H1 (cell line): ENCODE measurements at regions not wholly inside any gene's neighbourhood (a gene's known extent, or its start where the extent isn't known, plus 50 kb on each side); places are given as distances from the start of the nearest gene placed in this dataset.

Experiments
- CBX8 ChIP-seq: fragments of 300-800, 300-1000 bp; sonication (generic); IDR thresholded peaks from 2 replicates; pipeline ENCODE4 v1.7.1; 2016; ENCODE audit warnings: low read depth, low read length, borderline replicate concordance
- CREB1 ChIP-seq: IDR thresholded peaks from 2 replicates; pipeline ENCODE4 v1.6.1; 2012; ENCODE audit warnings: inconsistent platforms
- EP300 ChIP-seq, 2 experiments: IDR thresholded peaks; 1 replicate in 1 of 2; 2 replicates in 1 of 2; pipeline ENCODE4 v1.6.1; 2011 to 2012; ENCODE audit warnings: low read depth in 2 of 2, low read length in 2 of 2, mild to moderate bottlenecking in 2 of 2, borderline replicate concordance in 1 of 2, inconsistent platforms in 1 of 2, moderate library complexity in 1 of 2
- GABPA ChIP-seq: IDR thresholded peaks from 2 replicates; pipeline ENCODE4 v1.6.1; 2011; ENCODE audit warnings: mild to moderate bottlenecking, low read length, moderate library complexity, borderline replicate concordance; ENCODE audit not compliant: insufficient read depth
- GTF2F1 ChIP-seq: IDR thresholded peaks from 2 replicates; pipeline ENCODE4 v1.6.1; 2012; ENCODE audit warnings: low read depth, low read length, improper control_type of control experiment, borderline replicate concordance
- JUND ChIP-seq: IDR thresholded peaks from 2 replicates; pipeline ENCODE4 v1.6.1; 2011; ENCODE audit warnings: mild to moderate bottlenecking, improper control_type of control experiment, low read length
- POLR2A ChIP-seq, 2 experiments: IDR thresholded peaks; 1 replicate in 1 of 2; 2 replicates in 1 of 2; pipeline ENCODE4 v1.6.1; 2011; ENCODE audit warnings: low read depth in 2 of 2, low read length in 2 of 2, mild to moderate bottlenecking in 2 of 2; ENCODE audit errors: control extremely low read depth in 1 of 2
- SIX5 ChIP-seq: IDR thresholded peaks from 2 replicates; pipeline ENCODE4 v1.6.1; 2011; ENCODE audit warnings: mild to moderate bottlenecking, low read depth, low read length
- TAF1 ChIP-seq: IDR thresholded peaks from 2 replicates; pipeline ENCODE4 v1.6.1; 2011; ENCODE audit warnings: mild to moderate bottlenecking, low read depth, low read length
- TF ChIP-seq, protein P1 (sequence below), 3 experiments: IDR thresholded peaks; 1 replicate in 2 of 3; 2 replicates in 1 of 3; pipeline versions ENCODE4 v1.5.1 to v1.6.1; 2011; ENCODE audit warnings: low read length in 3 of 3, mild to moderate bottlenecking in 3 of 3, inconsistent platforms in 2 of 3, low read depth in 1 of 3, moderate library complexity in 1 of 3; ENCODE audit not compliant: insufficient read depth in 1 of 3; ENCODE audit errors: control extremely low read depth in 1 of 3

- TF ChIP-seq, protein P1, sequence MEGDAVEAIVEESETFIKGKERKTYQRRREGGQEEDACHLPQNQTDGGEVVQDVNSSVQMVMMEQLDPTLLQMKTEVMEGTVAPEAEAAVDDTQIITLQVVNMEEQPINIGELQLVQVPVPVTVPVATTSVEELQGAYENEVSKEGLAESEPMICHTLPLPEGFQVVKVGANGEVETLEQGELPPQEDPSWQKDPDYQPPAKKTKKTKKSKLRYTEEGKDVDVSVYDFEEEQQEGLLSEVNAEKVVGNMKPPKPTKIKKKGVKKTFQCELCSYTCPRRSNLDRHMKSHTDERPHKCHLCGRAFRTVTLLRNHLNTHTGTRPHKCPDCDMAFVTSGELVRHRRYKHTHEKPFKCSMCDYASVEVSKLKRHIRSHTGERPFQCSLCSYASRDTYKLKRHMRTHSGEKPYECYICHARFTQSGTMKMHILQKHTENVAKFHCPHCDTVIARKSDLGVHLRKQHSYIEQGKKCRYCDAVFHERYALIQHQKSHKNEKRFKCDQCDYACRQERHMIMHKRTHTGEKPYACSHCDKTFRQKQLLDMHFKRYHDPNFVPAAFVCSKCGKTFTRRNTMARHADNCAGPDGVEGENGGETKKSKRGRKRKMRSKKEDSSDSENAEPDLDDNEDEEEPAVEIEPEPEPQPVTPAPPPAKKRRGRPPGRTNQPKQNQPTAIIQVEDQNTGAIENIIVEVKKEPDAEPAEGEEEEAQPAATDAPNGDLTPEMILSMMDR (IDR thresholded peaks at IDR 0.05; ENCODE audit: control extremely low read depth in 1 of 3, insufficient read depth in 1 of 3, low read depth in 1 of 3, low read length in 3 of 3) = no peak
- TF ChIP-seq EP300 (IDR thresholded peaks at IDR 0.05; ENCODE audit: borderline replicate concordance in 1 of 2, low read depth in 2 of 2, low read length in 2 of 2) (no peak), GABPA (no peak), POLR2A (IDR thresholded peaks at IDR 0.05; ENCODE audit: control extremely low read depth in 1 of 2, low read depth in 2 of 2, low read length in 2 of 2) (no peak), SIX5 (no peak), CBX8 (no peak), CREB1 (no peak), TAF1 (no peak), GTF2F1 (no peak), JUND (no peak)
Observed at GRCh38 chr2:238527565-238527964, 100.8 kb downstream of the ASB1 start.
